Mucosa of descending colon (tissue), 3 donors: ENCODE measurements at regions not wholly inside any gene's neighbourhood (a gene's known extent, or its start where the extent isn't known, plus 50 kb on each side); places are given as distances from the start of the nearest gene placed in this dataset.

Experiments used
- ATAC-seq: fragments of 200-7000 bp; cut with Tn5 transposase; one replicate; pipeline ENCODE4 v1.9.1; 2020; ENCODE audit warnings: mild to moderate bottlenecking, moderate library complexity
- DNase-seq, 3 donors: peaks; one replicate each; pipeline ENCODE4 v3.0.0-alpha.2; 2020
- H3K36me3 ChIP-seq: fragments of 200-600 bp; one replicate; pipeline ENCODE4 v1.8.0; 2021; ENCODE audit warnings: low read depth, mild to moderate bottlenecking
- H3K4me1 ChIP-seq: fragments of 200-600 bp; one replicate; pipeline ENCODE4 v1.8.0; 2021; ENCODE audit warnings: low read depth, mild to moderate bottlenecking
- H3K4me3 ChIP-seq: fragments of 200-600 bp; one replicate; pipeline ENCODE4 v1.8.0; 2021; ENCODE audit warnings: mild to moderate bottlenecking
- H3K9me3 ChIP-seq: fragments of 200-600 bp; one replicate; pipeline ENCODE4 v1.8.0; 2021; ENCODE audit warnings: mild to moderate bottlenecking
- intact Hi-C, 2 donors: fragments of 100-400 bp; cut with DNase I in 1 of 2; cut with micrococcal nuclease in 1 of 2; formaldehyde crosslinking; loops; one replicate each; pipeline versions ENCODE4 v1.11.0 to v1.11.1; 2022; cut with DNase I, micrococcal nuclease
- TF ChIP-seq, protein P1 (sequence below): fragments of 200-600 bp; IDR thresholded peaks from one replicate; pipeline ENCODE4 v1.8.0; 2022; ENCODE audit warnings: antibody characterized with exemption, mild to moderate bottlenecking
- donor health status: DM: no; HTN: no; CAD: no; lungs with moderate emphysema.
- donor health status: DM: no; HTN: no; CAD: no.
- donor health status: DM: no; HTN: yes; CAD: no.

DNA sequence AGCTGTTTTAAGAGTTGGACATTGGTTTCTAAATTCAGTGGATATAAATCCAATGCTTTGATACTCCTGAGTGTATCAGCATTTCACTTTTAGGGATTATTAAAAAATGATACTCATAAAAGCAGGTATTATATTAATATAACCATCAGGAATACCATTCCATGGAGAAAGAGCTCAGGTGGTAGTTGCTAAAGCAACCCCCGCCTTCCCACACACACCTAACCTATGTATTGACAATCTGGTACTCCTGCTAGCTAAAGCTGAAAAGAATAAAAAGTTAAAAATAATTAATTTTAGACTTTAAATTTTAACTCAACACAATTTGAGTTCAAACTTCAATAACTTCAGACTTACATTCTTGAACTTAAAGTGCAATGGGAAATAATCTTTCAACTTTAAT lies 717.1 kb upstream of the HS3ST1 start:
- H3K4me3 ChIP-seq = no peak overlapping the region
- ATAC-seq (no peak), DNase-seq (no peak)
- no peaks in the 10 kb centered on the region for H3K36me3 ChIP-seq
- no peaks in the 10 kb centered on the region for H3K9me3 ChIP-seq
- intact Hi-C loops = no loop called here
- TF ChIP-seq, protein P1, sequence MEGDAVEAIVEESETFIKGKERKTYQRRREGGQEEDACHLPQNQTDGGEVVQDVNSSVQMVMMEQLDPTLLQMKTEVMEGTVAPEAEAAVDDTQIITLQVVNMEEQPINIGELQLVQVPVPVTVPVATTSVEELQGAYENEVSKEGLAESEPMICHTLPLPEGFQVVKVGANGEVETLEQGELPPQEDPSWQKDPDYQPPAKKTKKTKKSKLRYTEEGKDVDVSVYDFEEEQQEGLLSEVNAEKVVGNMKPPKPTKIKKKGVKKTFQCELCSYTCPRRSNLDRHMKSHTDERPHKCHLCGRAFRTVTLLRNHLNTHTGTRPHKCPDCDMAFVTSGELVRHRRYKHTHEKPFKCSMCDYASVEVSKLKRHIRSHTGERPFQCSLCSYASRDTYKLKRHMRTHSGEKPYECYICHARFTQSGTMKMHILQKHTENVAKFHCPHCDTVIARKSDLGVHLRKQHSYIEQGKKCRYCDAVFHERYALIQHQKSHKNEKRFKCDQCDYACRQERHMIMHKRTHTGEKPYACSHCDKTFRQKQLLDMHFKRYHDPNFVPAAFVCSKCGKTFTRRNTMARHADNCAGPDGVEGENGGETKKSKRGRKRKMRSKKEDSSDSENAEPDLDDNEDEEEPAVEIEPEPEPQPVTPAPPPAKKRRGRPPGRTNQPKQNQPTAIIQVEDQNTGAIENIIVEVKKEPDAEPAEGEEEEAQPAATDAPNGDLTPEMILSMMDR = no peak
- no peaks in the 10 kb centered on the region for H3K4me1 ChIP-seq

DNA sequence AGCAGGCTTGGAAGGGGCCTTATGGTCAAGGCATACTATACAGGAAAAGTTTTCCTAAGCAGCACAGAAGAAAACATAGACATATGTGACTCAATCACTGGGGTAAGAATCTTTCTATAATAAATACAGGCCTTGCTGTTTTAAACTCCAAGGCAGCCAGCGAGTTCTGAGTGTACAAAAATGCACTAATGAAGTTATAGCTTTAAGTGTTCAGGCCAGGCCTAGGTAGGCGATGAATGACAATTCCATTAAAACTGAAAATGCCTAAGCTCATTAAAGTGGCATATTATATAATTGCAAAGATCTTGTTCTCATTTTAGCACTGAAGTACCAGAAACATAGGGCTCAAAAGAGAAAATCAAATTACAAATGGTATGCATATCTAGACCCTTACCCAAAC lies 716.4 kb upstream of the HS3ST1 start:
- no peak overlapping the region for H3K4me3 ChIP-seq
- TF ChIP-seq, protein P1 = no peak
- no peaks in the 10 kb centered on the region for H3K4me1 ChIP-seq
- intact Hi-C loops = no loop called here
- DNase-seq = no peak
- H3K9me3 ChIP-seq = no peaks in the 10 kb centered on the region
- ATAC-seq = no peak
- no peaks in the 10 kb centered on the region for H3K36me3 ChIP-seq

DNA sequence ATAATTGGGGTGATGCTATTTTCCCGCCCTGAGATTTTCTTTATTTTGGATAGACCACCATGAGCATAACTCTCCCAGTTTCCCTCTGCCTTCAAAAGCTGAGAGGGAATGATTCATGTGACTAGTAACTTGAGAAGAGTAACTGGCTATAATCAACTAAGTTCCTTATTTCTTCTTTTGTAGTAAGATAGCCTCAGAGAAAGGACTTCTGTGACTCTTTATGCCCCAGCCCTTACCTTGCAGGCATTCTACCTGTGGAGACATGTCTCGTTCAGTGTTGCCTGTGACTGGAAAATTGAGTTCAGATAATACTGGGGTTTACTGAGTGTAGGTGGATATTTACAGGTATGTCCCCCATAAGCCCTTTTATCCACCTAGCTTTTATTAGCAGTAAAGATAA lies 715.4 kb upstream of the HS3ST1 start:
- DNase-seq (no peak), ATAC-seq (no peak)
- Histone ChIP-seq H3K4me3 (no peak overlapping the region), H3K4me1 (no peaks in the 10 kb centered on the region), H3K36me3 (no peaks in the 10 kb centered on the region), H3K9me3 (no peaks in the 10 kb centered on the region)
- TF ChIP-seq, protein P1 = no peak
- intact Hi-C loops = no loop called here

DNA sequence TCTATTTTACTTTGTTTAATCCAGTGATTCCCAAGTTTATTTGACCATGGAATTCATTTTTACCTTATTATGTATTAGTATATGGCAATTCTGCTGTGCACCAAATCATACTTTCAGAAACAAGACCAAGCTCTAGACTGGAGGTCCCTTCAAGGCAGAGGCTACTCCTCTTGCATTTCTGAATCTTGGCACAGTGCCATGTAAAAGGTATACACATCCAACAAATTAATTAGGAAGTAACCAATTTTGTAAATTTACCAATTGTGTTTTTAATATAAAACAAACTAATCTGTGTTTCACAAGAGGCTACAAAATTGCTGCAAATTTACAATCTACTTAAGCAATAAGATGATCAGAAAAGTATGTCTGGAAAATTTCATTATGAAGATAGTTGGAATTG lies 712.2 kb upstream of the HS3ST1 start:
- Histone ChIP-seq H3K4me3 (no peak overlapping the region), H3K9me3 (no peaks in the 10 kb centered on the region), H3K36me3 (no peaks in the 10 kb centered on the region), H3K4me1 (no peaks in the 10 kb centered on the region)
- intact Hi-C loops = no loop called here
- ATAC-seq (no peak), DNase-seq (no peak)
- TF ChIP-seq, protein P1 = no peak

DNA sequence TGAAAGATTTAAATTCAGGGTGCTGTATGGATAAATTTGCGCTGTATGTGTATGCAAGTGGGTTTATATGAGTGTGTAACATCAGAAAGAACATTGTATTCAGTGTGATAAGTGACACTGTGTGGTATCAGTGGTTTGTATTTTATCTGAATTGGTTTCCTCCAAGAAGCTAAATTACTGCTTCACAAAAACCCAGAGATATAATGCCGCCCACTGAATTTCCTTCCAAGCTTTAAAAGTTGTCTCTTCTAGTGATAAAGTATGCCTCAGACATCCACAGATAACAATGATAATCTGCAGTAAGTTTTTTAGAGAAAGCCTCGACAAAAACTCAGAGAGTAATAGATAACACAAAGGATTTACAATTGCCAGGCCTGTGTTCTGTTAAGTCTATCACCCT lies 710.6 kb upstream of the HS3ST1 start:
- DNase-seq = no peak
- Histone ChIP-seq H3K4me3 (no peak overlapping the region), H3K4me1 (no peaks in the 10 kb centered on the region), H3K36me3 (no peaks in the 10 kb centered on the region), H3K9me3 (peaks cover 1% of the 10 kb centered on the region)
- TF ChIP-seq, protein P1 = no peak
- ATAC-seq = no peak
- intact Hi-C loops = no loop called here

DNA sequence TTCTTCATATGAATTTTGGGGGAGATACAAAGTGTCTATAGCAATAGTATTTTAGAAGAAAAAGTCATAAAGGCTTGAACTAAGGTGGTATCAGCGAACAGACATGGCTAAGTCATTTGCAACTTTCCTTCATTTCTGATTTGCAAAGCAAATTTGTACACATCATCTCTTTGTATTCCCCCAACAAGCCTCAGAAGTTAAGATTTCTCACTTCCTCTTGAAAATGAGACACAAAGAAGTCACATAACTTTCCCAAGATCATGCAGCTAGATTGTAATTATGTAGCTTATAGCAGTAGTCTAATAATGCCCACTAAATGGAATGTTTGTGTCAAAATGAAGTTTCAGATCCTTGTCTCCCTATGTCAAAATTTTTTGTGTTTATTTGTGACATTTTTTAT lies 709.8 kb upstream of the HS3ST1 start:
- DNase-seq (no peak), ATAC-seq (no peak)
- H3K36me3 ChIP-seq = no peaks in the 10 kb centered on the region
- TF ChIP-seq, protein P1 = no peak
- no peak overlapping the region for H3K4me3 ChIP-seq
- peaks cover 9% of the 10 kb centered on the region for H3K9me3 ChIP-seq
- intact Hi-C loops = no loop called here
- no peaks in the 10 kb centered on the region for H3K4me1 ChIP-seq
